H1 (cell line): ENCODE measurements at regions not wholly inside any gene's neighbourhood (a gene's known extent, or its start where the extent isn't known, plus 50 kb on each side); places are given as distances from the start of the nearest gene placed in this dataset.

Source experiments
- CTCF ChIA-PET: fragments of 300-600 bp; sonication (Branson Sonifier 250); formaldehyde crosslinking; loops from one replicate; lab custom pipeline; 2021; ENCODE audit not compliant: partially characterized antibody; lab: Charles Lee
- POLR2A ChIA-PET: fragments of 300-600 bp; sonication (Branson Sonifier 250); formaldehyde crosslinking; loops from one replicate; lab custom pipeline; 2021; ENCODE audit warnings: inconsistent platforms; ENCODE audit not compliant: partially characterized antibody; lab: Charles Lee
- DNase-seq, 2 experiments: peaks; one replicate each; pipeline versions ENCODE4 v3.0.0 to v3.0.0-alpha.2; 2010 to 2022; ENCODE audit warnings: low spot score in 2 of 2, low read depth in 1 of 2, mixed read lengths in 1 of 2
- FAIRE-seq: peaks from 2 replicates; lab custom pipeline; 2011; peaks lifted over from hg19 to GRCh38; lab: Jason Lieb, UNC
- H2AFZ ChIP-seq: 2 replicates; pipeline ENCODE4 v1.8.1; 2012; ENCODE audit warnings: low read length, inconsistent platforms
- H2AK5ac ChIP-seq: 2 replicates; pipeline ENCODE4 v1.6.1; 2013; ENCODE audit warnings: low read depth, low read length
- H2BK120ac ChIP-seq: replicated peaks from 2 replicates; pipeline ENCODE3; 2013; ENCODE audit warnings: low read depth, low read length, inconsistent platforms
- H2BK12ac ChIP-seq: 2 replicates; pipeline ENCODE4 v1.6.1; 2013; ENCODE audit warnings: low read depth, low read length
- H2BK15ac ChIP-seq: 2 replicates; pipeline ENCODE4 v1.6.1; 2013; ENCODE audit warnings: low read length
- H2BK20ac ChIP-seq: 2 replicates; pipeline ENCODE4 v1.6.1; 2013; ENCODE audit warnings: low read length
- H2BK5ac ChIP-seq: 2 replicates; pipeline ENCODE4 v1.6.1; 2013; ENCODE audit warnings: low read depth, low read length
- H3K14ac ChIP-seq: 2 replicates; pipeline ENCODE4 v1.6.1; 2013; ENCODE audit warnings: inconsistent platforms; ENCODE audit not compliant: insufficient read length
- H3K18ac ChIP-seq: 2 replicates; pipeline ENCODE4 v1.6.1; 2013; ENCODE audit warnings: low read length; ENCODE audit errors: extremely low read depth
- H3K23ac ChIP-seq: 2 replicates; pipeline ENCODE4 v1.6.1; 2013; ENCODE audit warnings: inconsistent platforms; ENCODE audit not compliant: insufficient read length
- H3K23me2 ChIP-seq: 2 replicates; pipeline ENCODE4 v1.6.1; 2013; ENCODE audit warnings: low read depth, low read length
- H3K27ac ChIP-seq: 2 replicates; pipeline ENCODE4 v1.6.1; 2011; ENCODE audit warnings: low read depth, low read length, inconsistent platforms
- H3K27me3 ChIP-seq, 4 experiments: replicated peaks in 1 of 4; 1 replicate in 1 of 4; 2 replicates in 3 of 4; pipeline versions ENCODE4 v1.6.1 to v1.8.1; 2011 to 2013; ENCODE audit warnings: low read length in 3 of 4, mild to moderate bottlenecking in 3 of 4, inconsistent platforms in 2 of 4, mixed read lengths in 2 of 4, moderate library complexity in 1 of 4; ENCODE audit not compliant: control insufficient read depth in 3 of 4, insufficient read depth in 3 of 4; ENCODE audit errors: extremely low read depth in 1 of 4
- H3K36me3 ChIP-seq, 4 experiments: 2 replicates each; pipeline versions ENCODE4 v1.6.1 to v1.8.1; 2011 to 2013; ENCODE audit warnings: mild to moderate bottlenecking in 4 of 4, low read length in 3 of 4, moderate library complexity in 2 of 4, control low read depth in 1 of 4, inconsistent platforms in 1 of 4; ENCODE audit not compliant: insufficient read depth in 4 of 4, control insufficient read depth in 2 of 4
- H3K4ac ChIP-seq: replicated peaks from 2 replicates; pipeline ENCODE3; 2013; ENCODE audit warnings: low read length, low read depth, mixed read lengths, inconsistent platforms; ENCODE audit not compliant: insufficient read length
- H3K4me1 ChIP-seq, 4 experiments: replicated peaks in 1 of 4; 1 replicate in 1 of 4; 2 replicates in 3 of 4; pipeline versions ENCODE4 v1.6.1 to v1.8.1; 2011 to 2013; ENCODE audit warnings: low read length in 3 of 4, inconsistent platforms in 2 of 4, mixed read lengths in 1 of 4; ENCODE audit not compliant: insufficient read depth in 4 of 4, control insufficient read depth in 3 of 4
- H3K4me2 ChIP-seq, 2 experiments: 2 replicates each; pipeline versions ENCODE4 v1.6.1 to v1.8.1; 2011 to 2013; ENCODE audit warnings: low read depth in 2 of 2, low read length in 2 of 2, control low read depth in 1 of 2, inconsistent platforms in 1 of 2, mild to moderate bottlenecking in 1 of 2; ENCODE audit not compliant: insufficient read depth in 1 of 2
- H3K4me3 ChIP-seq, 4 experiments: fragments of 200-600, 300-600 bp in 1 of 4; sonication (generic), shearing (Covaris generic), sonication (Bioruptor Twin) in 1 of 4; 2 replicates each; pipeline versions ENCODE4 v1.5.1 to v1.8.1; 2011 to 2016; ENCODE audit warnings: low read length in 4 of 4, low read depth in 3 of 4, control low read depth in 2 of 4, inconsistent platforms in 2 of 4, mild to moderate bottlenecking in 2 of 4, mixed read lengths in 1 of 4, moderate library complexity in 1 of 4; ENCODE audit not compliant: insufficient read depth in 2 of 4; ENCODE audit errors: extremely low read depth in 1 of 4
- H3K56ac ChIP-seq: replicated peaks from 2 replicates; pipeline ENCODE3; 2013; ENCODE audit warnings: low read depth, mild to moderate bottlenecking, mixed read lengths, low read length, inconsistent platforms; ENCODE audit not compliant: insufficient read length
- H3K79me1 ChIP-seq: 2 replicates; pipeline ENCODE4 v1.6.1; 2013; ENCODE audit warnings: low read depth, low read length, control low read depth
- H3K79me2 ChIP-seq, 2 experiments: 2 replicates each; pipeline versions ENCODE4 v1.6.1 to v1.8.1; 2012 to 2013; ENCODE audit warnings: low read length in 2 of 2, mild to moderate bottlenecking in 2 of 2, inconsistent platforms in 1 of 2; ENCODE audit not compliant: insufficient read depth in 2 of 2, control insufficient read depth in 1 of 2
- H3K9ac ChIP-seq, 4 experiments: replicated peaks in 1 of 4; 1 replicate in 1 of 4; 2 replicates in 3 of 4; pipeline versions ENCODE4 v1.6.1 to v1.8.1; 2011 to 2013; ENCODE audit warnings: low read depth in 3 of 4, low read length in 3 of 4, control low read depth in 2 of 4, mild to moderate bottlenecking in 2 of 4, moderate library complexity in 2 of 4, inconsistent platforms in 1 of 4; ENCODE audit errors: extremely low read depth in 1 of 4
- H3K9me3 ChIP-seq, 2 experiments: 2 replicates each; pipeline versions ENCODE4 v1.6.1 to v1.8.1; 2012 to 2013; ENCODE audit warnings: mild to moderate bottlenecking in 2 of 2, moderate library complexity in 2 of 2, control low read depth in 1 of 2, inconsistent platforms in 1 of 2, low read depth in 1 of 2, low read length in 1 of 2, mixed read lengths in 1 of 2; ENCODE audit not compliant: insufficient read depth in 2 of 2
- H4K20me1 ChIP-seq, 2 experiments: replicated peaks in 1 of 2; 2 replicates each; pipeline versions ENCODE3 to v1.8.1; 2011 to 2013; ENCODE audit warnings: inconsistent platforms in 2 of 2, low read length in 2 of 2, mild to moderate bottlenecking in 1 of 2; ENCODE audit not compliant: insufficient read depth in 2 of 2, control insufficient read depth in 1 of 2
- H4K5ac ChIP-seq: 2 replicates; pipeline ENCODE4 v1.6.1; 2013; ENCODE audit warnings: low read length, low read depth, mixed read lengths, inconsistent platforms; ENCODE audit not compliant: insufficient read length
- H4K8ac ChIP-seq: 2 replicates; pipeline ENCODE4 v1.8.0; 2013; ENCODE audit warnings: mild to moderate bottlenecking, moderate library complexity, low read length, inconsistent platforms; ENCODE audit not compliant: insufficient read depth; ENCODE audit errors: extremely low read depth
- H4K91ac ChIP-seq: replicated peaks from 2 replicates; pipeline ENCODE3; 2013; ENCODE audit warnings: low read length, mixed read lengths, inconsistent platforms; ENCODE audit not compliant: insufficient read length
- ASH2L ChIP-seq: fragments of 200-600, 300-600 bp; sonication (generic); IDR thresholded peaks from one replicate; pipeline ENCODE4 v1.7.1; 2017; ENCODE audit warnings: low read length
- CHD1 ChIP-seq: IDR thresholded peaks from 2 replicates; pipeline ENCODE4 v1.6.1; 2012; ENCODE audit warnings: low read depth, low read length, improper control_type of control experiment
- CHD2 ChIP-seq: IDR thresholded peaks from 2 replicates; pipeline ENCODE4 v1.6.1; 2012; ENCODE audit warnings: low read length, improper control_type of control experiment
- CREB1 ChIP-seq: IDR thresholded peaks from 2 replicates; pipeline ENCODE4 v1.6.1; 2012; ENCODE audit warnings: inconsistent platforms
- EZH2 ChIP-seq: fragments of 200-600 bp; sonication (generic); IDR thresholded peaks from 2 replicates; pipeline ENCODE4 v1.7.1; 2012; ENCODE audit warnings: low read depth, mild to moderate bottlenecking, moderate library complexity, low read length, inconsistent platforms; ENCODE audit not compliant: severe bottlenecking
- PHF8 ChIP-seq: fragments of 200-600 bp; sonication (generic); conservative IDR thresholded peaks from 2 replicates; pipeline ENCODE4 v1.7.1; 2012; ENCODE audit warnings: low read depth, mild to moderate bottlenecking, inconsistent platforms, low read length, moderate library complexity
- POLR2AphosphoS5 ChIP-seq: IDR thresholded peaks from 2 replicates; pipeline ENCODE4 v1.6.1; 2011; ENCODE audit warnings: low read depth, low read length
- RBBP5 ChIP-seq: IDR thresholded peaks from 2 replicates; pipeline ENCODE4 v1.7.1; 2012; ENCODE audit warnings: low read depth, mild to moderate bottlenecking, inconsistent platforms, low read length, moderate library complexity, borderline replicate concordance
- RFX5 ChIP-seq: IDR thresholded peaks from 2 replicates; pipeline ENCODE4 v1.6.1; 2011; ENCODE audit warnings: low read depth, low read length, improper control_type of control experiment, borderline replicate concordance
- RXRA ChIP-seq: IDR thresholded peaks from 2 replicates; pipeline ENCODE4 v1.6.1; 2011; ENCODE audit warnings: low read depth, mild to moderate bottlenecking, low read length, moderate library complexity; ENCODE audit not compliant: insufficient read depth
- SIX5 ChIP-seq: IDR thresholded peaks from 2 replicates; pipeline ENCODE4 v1.6.1; 2011; ENCODE audit warnings: mild to moderate bottlenecking, low read depth, low read length
- SRF ChIP-seq: IDR thresholded peaks from 2 replicates; pipeline ENCODE4 v1.6.1; 2011; ENCODE audit warnings: mild to moderate bottlenecking, low read depth, low read length, moderate library complexity
- SUZ12 ChIP-seq: fragments of 200-600 bp; sonication (generic); IDR thresholded peaks from 2 replicates; pipeline ENCODE4 v1.6.1; 2012; ENCODE audit warnings: mild to moderate bottlenecking, inconsistent platforms, low read length, moderate library complexity, mixed read lengths
- TAF7 ChIP-seq: optimal IDR thresholded peaks from 2 replicates; pipeline ENCODE3; 2011; ENCODE audit warnings: low read depth, mild to moderate bottlenecking, inconsistent platforms, low read length, moderate library complexity, borderline replicate concordance
- USF2 ChIP-seq: IDR thresholded peaks from 2 replicates; pipeline ENCODE4 v1.6.1; 2011; ENCODE audit warnings: low read length, improper control_type of control experiment
- YY1 ChIP-seq: IDR thresholded peaks from 2 replicates; pipeline ENCODE4 v1.6.1; 2011; ENCODE audit warnings: low read depth, mild to moderate bottlenecking, low read length
- WGBS, 2 experiments: shearing (Covaris generic) in 1 of 2; methylation state at CpG; one replicate each; pipeline versions ENCODE4 v1.1.6 to v1.1.7; 2013 to 2015; ENCODE audit warnings: low lambda C conversion rate in 2 of 2, mixed read lengths in 2 of 2, inconsistent platforms in 1 of 2, low coverage in 1 of 2, missing lambda C conversion rate in 1 of 2; ENCODE audit not compliant: insufficient replicate concordance in 2 of 2, insufficient coverage in 1 of 2, insufficient read length in 1 of 2; ENCODE audit errors: extremely low coverage in 1 of 2, missing lambda C conversion rate in 1 of 2; 5-methylcytosine and 5-hydroxymethylcytosine counted together

- Histone ChIP-seq H2AK5ac (no peak overlapping the region), H3K27ac (no peak overlapping the region), H3K79me2 (no peaks in the 10 kb centered on the region), H4K91ac (no peak overlapping the region), H2BK5ac (no peak overlapping the region), H3K79me1 (no peaks in the 10 kb centered on the region), H2BK120ac (no peak overlapping the region), H3K4me2 (no peak overlapping the region), H3K23me2 (no peaks in the 10 kb centered on the region), H3K18ac (no peak overlapping the region), H3K14ac (no peak overlapping the region), H3K27me3 (no peaks in the 10 kb centered on the region), H2BK15ac (no peak overlapping the region), H3K9ac (no peak overlapping the region), H2AFZ (no peak overlapping the region), H3K23ac (no peak overlapping the region), H3K36me3 (no peaks in the 10 kb centered on the region), H4K5ac (no peak overlapping the region), H2BK20ac (no peak overlapping the region), H3K4me3 (no peak overlapping the region), H3K4me1 (no peaks in the 10 kb centered on the region), H3K9me3 (no peaks in the 10 kb centered on the region), H4K8ac (no peak overlapping the region), H2BK12ac (no peak overlapping the region), H4K20me1 (no peaks in the 10 kb centered on the region), H3K56ac (no peak overlapping the region), H3K4ac (no peak overlapping the region)
- POLR2A ChIA-PET = no interaction called here
- WGBS, 2 experiments = 64% methylated on average over 3 of the region's 3 CpGs; no CpG with 5 or more reads in 1 of the 2 experiments
- FAIRE-seq (no peak), DNase-seq (no peak)
- CTCF ChIA-PET = no interaction called here
- TF ChIP-seq SIX5 = no peak
- TF ChIP-seq PHF8 = no peak
- TF ChIP-seq CHD2 = no peak
- TF ChIP-seq ASH2L = no peak
- TF ChIP-seq SUZ12 = no peak
- TF ChIP-seq RFX5 = no peak
- no peak for TF ChIP-seq EZH2
- no peak for TF ChIP-seq CHD1
- no peak for TF ChIP-seq TAF7
- TF ChIP-seq SRF = no peak
- no peak for TF ChIP-seq CREB1
- TF ChIP-seq YY1 = no peak
- TF ChIP-seq USF2 = no peak
- no peak for TF ChIP-seq RXRA
- TF ChIP-seq RBBP5 = no peak
- no peak for TF ChIP-seq POLR2AphosphoS5
Measured at GRCh38 chrX:123036401-123036800, 147.7 kb upstream of the GRIA3 start.
